ENCODE measurements at regions not wholly inside any gene's neighbourhood (a gene's known extent, or its start where the extent isn't known, plus 50 kb on each side); places are given as distances from the start of the nearest gene placed in this dataset.

DNA sequence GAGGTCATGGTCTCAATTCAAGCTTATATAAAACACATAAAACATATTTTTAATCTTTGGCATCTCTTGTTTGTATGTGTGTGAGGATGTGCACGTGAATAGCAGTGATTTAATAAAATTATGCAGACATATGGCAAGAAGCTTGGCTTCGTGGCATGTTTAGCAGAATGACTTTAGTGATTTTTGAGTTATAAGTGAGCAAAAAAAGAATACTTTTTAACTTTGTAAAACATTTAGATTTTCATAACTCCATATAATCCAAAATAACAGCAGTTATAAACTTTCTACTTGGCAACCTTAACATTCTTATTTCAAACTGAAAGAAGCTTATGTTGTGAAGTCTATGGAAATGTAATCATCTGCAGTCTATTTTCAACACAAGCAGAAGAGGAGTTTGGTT, 120.6 kb downstream of the SLITRK1 start:
- TF ChIP-seq, protein P1, sequence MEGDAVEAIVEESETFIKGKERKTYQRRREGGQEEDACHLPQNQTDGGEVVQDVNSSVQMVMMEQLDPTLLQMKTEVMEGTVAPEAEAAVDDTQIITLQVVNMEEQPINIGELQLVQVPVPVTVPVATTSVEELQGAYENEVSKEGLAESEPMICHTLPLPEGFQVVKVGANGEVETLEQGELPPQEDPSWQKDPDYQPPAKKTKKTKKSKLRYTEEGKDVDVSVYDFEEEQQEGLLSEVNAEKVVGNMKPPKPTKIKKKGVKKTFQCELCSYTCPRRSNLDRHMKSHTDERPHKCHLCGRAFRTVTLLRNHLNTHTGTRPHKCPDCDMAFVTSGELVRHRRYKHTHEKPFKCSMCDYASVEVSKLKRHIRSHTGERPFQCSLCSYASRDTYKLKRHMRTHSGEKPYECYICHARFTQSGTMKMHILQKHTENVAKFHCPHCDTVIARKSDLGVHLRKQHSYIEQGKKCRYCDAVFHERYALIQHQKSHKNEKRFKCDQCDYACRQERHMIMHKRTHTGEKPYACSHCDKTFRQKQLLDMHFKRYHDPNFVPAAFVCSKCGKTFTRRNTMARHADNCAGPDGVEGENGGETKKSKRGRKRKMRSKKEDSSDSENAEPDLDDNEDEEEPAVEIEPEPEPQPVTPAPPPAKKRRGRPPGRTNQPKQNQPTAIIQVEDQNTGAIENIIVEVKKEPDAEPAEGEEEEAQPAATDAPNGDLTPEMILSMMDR (IDR thresholded peaks at IDR 0.05): no peak
- TF ChIP-seq EP300 (IDR thresholded peaks at IDR 0.05): no peak
- no peak for TF ChIP-seq POLR2AphosphoS5 (IDR thresholded peaks at IDR 0.05)

Data from gastroesophageal sphincter (tissue), 3 donors.